ENCODE measurements at regions not wholly inside any gene's neighbourhood (a gene's known extent, or its start where the extent isn't known, plus 50 kb on each side); places are given as distances from the start of the nearest gene placed in this dataset.
"Not testable (repeated sequence)": the region's sequence is repeated elsewhere in the genome, so short reads cannot be mapped to it uniquely, and the experiment has no call there.

DNA sequence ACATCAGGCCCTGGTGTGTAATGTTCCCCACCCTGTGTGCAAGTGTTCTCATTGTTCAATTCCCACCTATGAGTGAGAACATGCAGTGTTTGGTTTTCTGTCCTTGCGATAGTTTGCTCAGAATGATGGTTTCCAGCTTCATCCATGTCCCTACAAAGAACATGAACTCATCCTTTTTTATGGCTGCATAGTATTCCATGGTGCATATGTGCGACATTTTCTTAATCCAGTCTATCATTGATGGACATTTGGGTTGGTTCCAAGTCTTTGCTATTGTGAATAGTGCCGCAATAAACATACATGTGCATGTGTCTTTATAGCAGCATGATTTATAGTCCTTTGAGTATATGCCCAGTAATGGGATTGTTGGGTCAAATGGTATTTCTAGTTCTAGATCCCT is 60.5 kb upstream of the PSME4 start:
- DNase-seq: not testable (repeated sequence)

DNA sequence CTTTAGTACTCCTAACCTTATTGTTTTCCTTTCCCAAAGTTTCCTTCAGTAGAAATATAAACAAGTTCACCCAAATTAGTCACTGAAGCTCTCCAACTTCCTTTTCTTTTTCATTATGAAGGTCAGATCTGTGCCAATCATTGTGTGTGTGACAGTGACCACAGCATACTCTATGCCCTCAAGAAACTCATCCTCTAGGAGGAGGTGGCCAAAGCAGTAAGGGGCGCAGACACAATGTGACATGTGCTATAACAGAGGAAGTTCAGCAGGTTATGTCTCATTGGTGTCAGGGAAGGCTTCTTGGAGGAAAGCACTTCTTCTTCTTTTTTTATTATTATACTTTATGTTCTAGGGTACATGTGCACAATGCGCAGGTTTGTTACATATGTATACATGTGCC is 60.0 kb upstream of the PSME4 start:
- DNase-seq: no peak

DNA sequence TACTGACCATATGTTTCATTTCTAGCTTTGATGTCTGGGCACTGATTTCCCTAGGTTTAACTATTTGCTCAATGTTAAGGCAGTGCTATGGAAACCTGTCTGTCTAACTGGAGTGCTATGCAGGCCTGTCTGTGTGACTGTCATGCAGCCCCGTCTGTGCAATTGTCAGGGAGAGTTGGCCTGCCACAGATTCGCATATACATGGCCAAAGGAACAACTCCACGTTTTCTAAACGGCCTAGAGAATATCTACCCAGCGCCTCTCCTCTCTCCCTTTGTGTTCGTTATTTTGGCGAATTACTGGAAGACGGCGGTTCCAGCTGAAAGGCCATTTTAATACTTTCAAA is 59.6 kb upstream of the PSME4 start:
- DNase-seq: no peak

DNA sequence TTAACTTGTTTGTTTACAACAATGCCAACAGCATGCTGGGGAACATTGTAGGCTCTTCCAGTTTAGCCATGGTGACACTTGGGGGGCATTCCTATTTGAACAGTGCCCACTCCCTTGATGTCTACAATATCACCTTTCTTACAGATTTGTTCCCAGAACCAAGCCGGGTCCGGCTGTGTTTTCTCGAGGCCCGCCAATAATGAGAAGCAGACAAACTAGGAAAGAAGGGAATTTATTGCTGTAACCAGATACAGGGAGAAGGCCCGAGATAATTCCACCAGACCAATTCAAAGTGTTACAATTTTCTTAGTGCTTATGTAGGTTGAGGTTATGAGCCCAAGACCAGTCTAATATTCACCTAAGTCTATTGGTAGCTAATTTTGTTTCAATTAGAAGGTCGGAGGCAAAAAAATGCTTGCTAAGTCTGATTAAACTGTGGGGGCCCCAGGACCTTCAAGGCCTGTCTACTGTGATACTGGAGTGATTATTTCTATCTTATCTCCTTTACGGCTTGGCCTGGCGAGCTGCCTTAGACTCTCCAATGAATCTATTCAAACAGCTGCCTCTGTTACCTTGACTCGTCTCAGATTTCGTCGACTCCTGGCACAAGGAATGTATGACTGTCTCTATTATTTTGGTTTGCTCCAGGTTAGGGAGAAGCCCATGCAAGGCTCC is 59.1 kb upstream of the PSME4 start:
- no peak for DNase-seq

DNA sequence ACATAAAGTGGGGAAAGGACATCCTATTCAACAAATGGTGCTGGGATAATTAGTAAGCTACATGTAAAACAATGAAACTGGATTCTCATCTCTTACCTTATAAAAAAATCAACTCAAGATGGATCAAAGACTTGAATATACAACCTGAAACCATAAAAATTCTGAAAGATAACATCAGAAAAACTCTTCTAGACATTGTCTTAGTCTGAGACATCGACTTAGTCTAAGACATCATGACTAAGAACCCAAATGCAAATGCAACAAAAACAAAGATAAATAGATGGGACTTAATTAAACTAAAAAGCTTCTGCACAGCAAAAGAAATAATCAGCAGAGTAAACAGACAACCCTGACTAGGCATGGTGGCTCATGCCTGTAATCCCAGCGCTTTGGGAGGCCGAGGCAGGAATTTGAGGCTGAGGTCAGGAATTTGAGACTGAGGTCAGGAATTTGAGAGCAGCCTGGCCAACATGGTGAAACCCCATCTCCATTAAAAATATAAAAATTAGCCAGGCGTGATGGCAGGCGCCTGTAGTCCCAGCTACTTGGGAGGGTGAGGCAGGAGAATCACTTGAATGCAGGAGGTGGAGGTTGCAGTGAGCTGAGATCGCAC is 54.8 kb upstream of the PSME4 start:
- DNase-seq: not testable (repeated sequence)

DNA sequence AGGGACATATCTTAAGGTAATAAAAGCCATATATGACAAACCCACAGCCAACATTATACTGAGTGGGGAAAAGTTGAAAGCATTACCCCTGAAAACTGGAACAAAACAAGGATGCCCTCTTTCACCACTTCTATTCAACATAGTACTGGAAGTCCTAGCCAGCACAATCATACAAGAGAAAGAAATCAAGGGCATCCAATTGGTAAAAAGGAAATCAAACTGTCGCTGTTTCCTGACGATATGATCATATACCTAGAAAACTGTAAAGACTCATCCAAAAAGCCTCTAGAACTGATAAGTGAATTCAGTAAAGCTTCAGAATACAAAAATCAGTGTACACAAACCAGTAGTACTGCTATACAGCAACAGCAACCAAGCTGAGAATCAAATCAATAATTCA is 53.8 kb upstream of the PSME4 start:
- no peak for DNase-seq

DNA sequence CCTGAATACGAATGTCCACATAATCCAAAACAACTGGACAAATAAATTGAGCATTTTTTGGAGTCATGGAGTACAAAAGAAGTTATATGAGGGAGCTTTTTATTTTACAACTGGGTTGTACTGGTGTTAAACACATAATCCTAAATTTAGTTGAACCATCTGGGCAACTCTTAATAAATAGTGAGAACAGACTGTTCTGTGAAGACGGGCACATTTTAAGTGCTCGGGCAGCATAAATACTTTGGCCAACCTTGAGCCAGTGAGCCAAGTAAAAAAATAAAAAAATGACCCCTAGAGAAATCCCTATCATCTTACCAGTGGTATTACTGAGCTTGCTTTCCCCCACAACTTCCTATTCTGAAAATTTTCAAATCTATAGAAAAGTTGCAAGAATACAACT is 50.9 kb upstream of the PSME4 start:
- no peak for DNase-seq

DNA sequence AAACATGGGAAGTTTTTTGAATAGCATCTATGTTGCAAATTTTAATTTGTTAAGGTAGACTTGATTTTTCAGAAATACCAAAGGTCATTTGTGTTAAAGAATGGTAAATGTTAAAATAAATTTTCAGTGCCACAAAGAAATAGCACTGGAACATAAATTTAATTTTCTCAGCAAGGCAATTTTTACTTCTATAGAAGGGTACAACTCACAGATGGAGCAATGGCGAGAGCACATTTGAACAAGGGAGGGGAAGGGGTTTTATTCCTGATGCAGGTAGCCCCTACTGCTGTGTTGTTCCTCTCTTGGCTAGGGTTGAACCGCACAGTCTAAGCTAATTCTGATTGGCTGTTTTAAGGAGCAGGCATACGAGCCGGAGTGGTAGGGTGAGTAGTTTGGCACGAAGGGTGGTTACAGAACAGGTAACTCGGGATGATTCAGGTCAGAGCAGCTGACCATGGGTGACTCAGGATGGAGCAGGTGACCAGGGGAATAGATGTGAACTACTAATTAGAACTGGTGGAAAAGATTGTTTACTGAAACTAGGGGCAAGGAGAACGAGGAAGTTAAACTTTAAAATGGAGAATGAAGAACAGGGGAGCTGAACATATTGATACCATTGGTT is 50.1 kb upstream of the PSME4 start:
- DNase-seq: no peak

Data from tongue (tissue), 1 donor.